HG02938 (cell line): ENCODE measurements at regions not wholly inside any gene's neighbourhood (a gene's known extent, or its start where the extent isn't known, plus 50 kb on each side); places are given as distances from the start of the nearest gene placed in this dataset.

Source experiments
- ATAC-seq: cut with Tn5 transposase; IDR thresholded peaks from one replicate; pipeline ENCODE4 v1.9.1; 2021; ENCODE audit warnings: mild to moderate bottlenecking, moderate library complexity; ENCODE audit not compliant: unreplicated experiment

DNA sequence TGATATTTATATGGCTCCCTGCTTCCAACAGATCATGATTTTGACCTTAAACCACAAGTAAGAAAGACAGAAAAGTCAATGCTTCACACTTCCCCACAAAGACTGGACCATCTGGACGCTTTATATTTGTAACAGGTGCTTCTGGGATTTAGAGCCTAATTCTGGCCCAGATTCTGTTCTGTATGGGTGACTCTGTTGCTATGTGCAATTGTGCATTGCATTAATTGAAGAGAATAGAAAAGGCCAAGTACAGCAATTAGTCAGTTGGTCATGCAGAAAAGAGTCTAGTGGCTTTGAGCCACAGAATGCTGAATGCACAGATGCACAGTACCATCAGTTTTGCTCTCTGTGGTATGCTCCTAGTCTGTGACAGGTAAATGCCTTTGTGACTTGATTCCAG, 657.4 kb upstream of the ATXN8OS start:
- ATAC-seq: no peak

DNA sequence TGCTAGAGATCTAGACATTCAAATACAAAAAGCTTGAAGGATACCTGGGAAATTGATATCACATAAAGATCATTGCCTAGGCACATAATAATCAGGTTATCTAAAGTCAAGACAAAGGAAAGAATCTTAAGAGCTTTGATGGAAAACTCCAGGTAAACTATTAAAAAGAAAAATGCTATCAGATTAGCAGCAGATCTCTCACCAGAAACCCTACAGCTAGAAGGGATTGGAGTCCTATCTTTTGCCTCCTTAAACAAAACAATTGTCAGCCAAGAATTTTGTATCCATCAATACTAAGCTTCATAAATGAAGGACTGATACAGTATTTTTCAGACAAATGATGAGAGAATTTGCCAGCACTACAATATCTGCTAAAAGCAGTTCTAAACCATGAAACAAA, 682.4 kb upstream of the ATXN8OS start:
- no peak for ATAC-seq

DNA sequence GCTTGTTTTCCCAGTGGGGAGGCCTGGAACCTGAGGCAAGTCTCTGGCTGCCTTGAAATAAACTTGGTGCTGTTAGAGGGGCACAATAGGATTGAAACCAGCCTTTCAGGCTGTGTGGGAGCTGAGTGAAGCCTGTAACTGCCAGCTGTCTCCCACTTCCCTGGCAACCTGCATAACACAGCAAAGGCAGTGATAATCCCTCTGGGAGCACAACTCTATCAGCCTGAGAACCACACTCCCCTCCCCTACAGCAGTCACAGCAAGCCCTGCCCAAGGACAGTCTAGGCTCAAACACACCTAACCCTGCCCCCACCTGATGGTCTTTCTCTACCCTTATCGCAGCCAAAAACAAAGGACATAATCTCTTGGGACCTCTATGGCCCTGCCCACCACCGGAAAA, 683.8 kb upstream of the ATXN8OS start:
- no peak for ATAC-seq

DNA sequence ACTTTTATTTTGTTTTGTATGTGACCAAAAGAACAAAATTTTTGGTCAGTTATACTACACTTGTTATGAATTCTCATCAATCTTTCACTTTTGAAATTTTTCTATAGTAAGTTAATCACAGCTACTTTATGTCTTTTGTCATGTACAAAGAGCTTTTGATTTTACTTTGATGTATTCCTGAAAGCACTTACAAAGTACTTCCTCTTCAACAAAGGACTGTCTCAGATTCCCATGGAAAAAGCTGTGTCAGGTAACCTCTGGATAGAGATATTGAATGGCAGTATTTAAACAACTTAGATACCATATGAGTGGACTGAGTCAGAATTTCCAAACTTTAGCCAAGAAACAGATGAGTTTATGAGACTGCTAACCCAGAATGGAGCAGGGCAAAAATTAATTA, 689.3 kb upstream of the ATXN8OS start:
- no peak for ATAC-seq

DNA sequence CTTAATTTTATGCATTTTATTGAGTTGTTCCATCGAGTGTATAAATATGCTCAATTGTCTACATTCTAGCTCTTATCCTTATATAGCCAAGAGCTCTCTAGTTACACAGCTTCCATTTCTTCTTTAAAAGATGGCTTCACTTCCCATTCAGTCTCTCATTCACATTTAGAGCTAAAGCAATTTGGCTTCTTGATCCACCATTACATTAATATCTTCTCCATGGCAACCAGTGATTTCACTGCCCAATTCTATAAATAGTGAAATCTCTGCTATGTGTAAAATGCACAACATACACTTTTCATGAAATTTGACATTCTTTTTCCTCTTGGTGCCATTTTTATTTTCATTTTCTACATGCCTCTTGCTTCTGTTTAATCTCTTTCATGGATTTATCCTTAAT, 696.9 kb upstream of the ATXN8OS start:
- no peak for ATAC-seq

DNA sequence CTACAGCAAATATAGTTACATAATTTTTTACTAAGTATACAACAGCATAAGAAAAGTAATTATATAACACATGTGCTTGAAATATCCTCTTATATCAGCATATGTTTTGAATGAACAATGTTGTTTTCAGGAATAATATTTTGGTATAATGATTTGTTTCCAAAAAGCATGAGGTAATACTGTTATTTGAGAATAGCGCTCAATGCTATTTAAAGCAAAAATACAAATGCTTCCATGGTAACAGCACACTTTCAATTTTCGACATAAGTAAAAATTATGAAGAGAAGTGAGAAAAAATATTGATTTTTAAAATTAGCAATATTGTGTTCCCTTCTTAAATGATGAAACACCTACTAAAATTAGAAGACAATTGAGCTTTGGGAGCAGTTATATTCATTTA, 715.9 kb upstream of the ATXN8OS start:
- no peak for ATAC-seq

DNA sequence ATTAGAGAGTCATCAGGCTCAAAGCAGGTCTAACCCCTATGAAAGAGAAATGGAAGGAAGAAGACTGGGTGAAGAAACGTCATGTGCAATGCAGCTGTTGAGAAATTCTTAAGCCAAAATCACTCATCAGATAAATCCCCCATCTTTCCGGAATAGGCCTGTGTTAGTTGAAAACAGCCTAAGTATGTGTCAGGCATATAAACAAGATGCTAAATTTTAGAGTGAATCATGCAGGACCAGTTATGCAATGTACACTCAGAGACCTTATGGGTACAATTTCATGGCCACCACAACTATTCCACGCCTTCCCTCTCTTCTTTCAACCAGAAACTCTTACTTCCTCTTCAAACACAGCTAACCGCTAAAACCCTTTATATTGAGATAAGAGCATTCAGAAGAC, 717.7 kb upstream of the ATXN8OS start:
- ATAC-seq: no peak

DNA sequence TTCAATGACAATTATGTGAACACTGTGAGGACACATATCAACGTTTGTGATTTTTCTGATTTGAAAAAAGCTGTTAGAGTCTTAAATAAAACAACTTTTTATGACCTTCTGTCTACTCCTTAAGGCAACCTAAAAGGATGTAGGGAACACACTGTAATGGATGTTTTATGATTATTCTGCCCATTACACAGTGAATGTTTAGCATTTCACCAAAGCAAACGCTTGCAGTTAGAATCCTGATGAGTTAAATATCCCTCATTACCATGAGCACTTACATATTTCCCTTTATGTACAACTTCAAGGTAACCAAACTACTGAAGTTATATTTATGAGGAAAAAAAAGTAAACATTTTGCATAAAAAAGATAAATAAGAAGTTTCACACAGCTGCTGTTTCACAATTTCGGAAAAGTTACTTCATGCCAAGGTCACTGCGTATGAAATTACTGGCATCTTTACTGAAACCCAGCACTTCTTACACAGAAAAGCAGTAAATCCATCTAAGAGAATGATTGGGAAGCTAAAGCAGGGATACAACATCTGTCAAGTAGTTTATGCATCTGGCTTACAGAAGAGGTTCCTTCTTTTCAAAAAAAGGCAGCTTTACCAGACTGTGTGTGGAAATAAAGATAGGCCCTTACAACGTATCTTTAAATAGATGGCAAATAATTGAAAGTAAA, 733.7 kb upstream of the ATXN8OS start:
- ATAC-seq: no peak

DNA sequence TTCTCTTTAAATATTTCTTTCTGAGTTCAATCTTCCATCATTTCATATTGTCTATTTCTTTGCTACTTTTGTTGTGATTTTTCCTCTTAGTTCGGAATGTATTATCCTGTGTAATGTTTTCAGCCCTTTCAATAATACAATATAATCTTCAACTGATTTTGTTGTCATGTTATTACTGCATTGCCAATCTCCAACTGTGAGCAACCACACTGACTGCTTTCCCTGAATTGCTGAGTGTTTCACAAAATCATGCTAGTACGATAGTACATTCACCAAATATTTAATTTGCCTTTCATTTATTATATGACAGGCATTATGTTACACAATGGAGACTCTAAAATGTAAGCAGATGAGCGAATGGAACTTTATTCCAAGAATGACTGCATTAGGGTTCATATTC, 744.3 kb upstream of the ATXN8OS start:
- no peak for ATAC-seq

DNA sequence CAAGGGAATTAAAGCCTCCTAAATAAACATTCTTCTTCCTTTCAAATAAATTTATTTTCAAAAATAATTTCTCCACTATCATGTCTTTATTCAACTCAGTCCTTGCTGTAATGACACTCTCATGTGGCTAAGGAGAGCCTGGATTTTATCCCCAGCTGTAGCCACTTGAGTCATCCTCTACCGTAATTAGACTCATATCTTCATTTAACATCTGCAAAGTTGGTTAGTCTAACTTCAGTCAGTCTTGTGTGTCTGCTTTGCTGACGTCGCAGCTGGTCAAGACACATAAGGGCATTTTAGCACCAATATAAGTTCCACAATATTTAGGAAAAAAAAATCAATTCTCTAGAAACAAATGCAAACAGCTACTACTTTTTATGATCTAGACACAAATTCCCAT, 776.4 kb upstream of the ATXN8OS start:
- no peak for ATAC-seq

DNA sequence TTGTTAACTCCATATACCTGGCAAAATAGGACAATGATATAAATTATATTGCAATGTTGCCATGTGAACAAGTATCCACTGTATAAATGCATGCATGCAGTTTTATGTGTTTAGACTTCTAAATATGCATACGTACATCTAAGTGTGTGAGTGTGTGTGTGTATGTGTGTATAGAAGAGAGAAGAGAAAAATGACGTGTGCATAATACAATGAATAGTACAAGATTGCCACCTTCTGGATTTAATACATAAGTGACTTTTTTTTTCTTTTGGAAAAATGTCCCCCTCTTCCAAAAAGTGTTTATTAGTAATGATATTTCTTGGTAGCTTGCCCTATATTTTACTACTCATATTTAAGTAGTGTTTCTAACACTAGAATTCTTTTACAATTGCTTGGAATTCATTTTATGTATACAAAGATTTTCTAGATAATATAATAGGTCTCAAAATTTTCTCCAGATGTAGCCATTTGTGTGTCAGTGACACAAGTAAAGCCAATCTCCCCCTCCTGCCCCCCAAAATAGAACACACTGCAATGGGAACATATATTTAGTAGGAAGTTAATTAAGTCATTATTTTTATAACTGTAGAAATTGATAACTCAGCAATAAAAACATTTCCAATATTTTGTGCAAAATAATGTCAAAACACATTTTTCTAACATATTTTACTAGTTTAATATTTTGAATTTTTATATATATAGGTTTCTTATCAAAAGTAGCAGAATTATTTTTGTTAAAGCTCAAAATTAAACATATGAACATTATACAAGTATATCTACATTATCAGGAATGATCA, 783.3 kb upstream of the ATXN8OS start:
- no peak for ATAC-seq

DNA sequence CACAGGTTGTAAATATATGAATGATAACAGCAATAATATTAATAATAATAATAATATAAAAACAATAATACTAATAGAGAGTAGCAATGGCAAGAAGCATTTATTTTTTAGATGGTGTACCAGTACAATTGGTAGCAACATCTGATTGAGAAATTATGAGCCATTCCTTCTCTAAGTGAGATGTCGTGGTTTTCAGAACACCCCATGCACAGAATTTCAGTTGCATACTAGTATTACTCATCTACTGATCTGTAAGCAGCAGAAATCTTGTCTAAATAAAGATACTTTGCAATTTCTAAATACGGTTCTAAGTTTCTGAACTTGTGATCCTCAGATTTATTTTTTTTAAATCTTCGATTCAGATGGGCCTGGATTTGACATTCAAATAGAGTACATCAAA, 788.0 kb upstream of the ATXN8OS start:
- ATAC-seq: no peak

DNA sequence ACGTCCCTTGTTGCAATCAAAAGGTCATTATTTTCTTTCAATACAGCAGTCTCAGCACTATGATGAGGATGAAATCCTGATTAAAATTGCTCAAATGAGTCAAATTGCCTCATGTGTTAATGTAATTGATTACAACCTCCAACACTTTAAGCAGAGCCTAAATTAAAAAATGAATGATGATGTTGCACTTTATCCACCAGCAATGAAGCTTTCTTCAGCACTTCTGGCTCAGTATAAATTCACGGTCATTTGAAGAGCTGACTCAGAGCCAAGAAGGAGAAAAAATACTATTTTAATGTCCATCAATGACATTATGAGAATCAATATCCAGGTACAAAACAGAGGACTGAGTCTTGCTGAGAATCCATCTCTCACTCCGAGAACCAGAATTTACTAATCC, 792.6 kb upstream of the ATXN8OS start:
- no peak for ATAC-seq

DNA sequence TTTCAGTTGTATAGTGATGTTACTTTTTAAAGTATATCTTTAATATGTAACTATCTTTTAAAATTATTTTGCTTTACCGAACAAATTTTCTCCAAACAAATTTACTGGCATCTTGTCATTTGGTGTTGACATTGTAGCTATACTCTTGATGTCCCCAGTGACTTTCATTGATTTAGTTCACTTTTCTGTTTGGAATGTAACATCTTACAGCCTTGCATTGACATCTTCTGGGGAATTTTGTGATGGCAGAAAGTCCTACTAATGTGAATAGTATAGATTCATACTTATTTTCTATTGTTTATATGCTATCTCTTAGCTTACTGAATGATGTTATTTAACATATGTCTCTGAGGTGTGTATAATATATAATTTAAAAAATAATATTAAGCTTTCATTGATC, 800.9 kb upstream of the ATXN8OS start:
- ATAC-seq: no peak

DNA sequence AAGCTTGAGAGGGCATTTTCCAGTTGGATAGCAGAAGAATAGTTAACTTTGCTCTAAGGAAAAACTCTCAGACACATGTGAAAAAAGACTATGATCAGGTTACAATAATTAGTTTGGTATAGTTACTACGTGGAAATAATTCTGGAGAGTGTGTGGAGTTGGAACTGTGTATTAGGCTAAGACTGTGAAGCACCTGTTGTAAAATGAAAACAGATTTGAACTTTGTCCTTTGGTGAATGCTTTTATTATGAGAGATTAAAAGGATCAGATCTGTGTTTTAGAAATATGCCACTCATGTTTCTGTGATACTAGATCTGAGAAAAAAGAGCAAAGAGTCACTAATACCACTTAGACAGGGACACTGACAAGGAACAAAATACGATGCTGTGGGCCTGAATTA, 807.5 kb upstream of the ATXN8OS start:
- no peak for ATAC-seq

DNA sequence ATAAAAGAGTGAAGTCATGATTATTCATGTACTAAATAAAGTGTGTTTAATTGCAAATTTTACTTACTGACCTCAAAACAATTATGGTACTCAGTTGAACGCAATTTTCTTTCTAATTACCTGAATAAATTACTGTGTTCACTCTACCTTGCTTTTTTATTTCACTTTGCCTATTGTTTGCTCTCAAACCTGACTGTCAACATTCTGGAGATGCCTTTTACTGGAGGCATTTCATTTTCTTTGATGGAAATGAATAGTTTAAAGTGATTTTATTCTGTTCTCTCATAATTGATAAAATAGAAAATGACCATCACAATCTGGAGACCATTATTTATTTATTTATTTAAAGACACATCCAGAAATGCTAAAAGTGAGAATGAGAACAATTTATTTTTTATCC, 811.5 kb upstream of the ATXN8OS start:
- no peak for ATAC-seq

DNA sequence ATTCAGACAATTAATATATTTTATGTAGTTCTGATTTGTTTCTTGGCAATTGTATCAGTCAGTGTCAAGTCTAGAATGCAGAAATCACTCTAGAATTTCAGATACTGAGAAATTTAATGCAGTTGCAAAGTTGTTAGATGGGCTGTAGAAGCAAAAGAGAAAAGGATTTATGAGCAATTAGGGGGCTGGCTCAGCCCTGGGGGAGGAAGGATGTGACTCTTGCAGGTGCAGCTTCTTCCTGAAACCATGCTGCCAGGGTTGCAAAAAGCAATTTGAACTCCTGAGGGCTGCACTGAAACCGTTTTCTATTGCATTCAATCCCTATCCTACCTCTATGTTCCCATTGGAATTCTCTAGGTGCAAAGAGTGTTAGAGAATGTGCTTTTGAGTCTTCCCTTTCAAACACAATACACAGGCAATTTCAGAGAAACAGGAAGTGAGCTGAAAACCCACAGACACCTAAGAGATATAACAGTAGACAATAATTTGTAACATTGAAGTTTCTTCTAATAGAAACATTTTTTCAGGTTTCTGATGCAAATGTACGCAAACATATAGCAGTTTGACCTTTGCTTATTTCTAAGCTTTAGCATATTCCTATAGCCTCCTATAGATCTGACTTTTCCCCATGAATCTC, 814.7 kb upstream of the ATXN8OS start:
- ATAC-seq: no peak

DNA sequence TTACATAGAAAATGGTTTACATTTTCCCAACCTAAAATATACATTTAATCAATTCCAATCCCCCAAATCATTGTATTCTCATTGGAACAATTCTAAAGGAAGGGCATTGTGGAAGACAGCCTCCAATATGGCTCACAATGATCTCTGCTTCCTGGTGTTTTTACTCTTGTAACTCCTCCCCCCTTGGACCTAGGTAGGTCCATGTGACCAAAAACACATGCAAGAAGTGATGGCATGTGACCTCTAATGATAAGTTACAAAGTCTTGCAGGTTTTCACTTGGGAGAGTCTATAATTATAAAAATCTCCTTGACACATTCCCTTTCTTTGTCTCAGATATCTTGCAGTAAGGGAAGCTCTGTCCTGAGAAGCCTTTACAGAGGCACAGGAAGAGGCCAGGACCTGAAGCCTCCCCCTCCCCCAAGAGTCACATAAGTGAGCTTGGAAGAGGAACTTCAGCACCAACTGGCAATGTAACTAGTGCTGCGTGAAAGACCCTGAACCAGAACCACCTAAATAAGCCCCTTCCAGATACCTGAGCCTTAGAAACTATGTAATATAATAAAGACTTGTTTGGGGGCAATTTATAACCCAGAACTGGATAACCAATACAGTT, 816.2 kb upstream of the ATXN8OS start:
- ATAC-seq: no peak

DNA sequence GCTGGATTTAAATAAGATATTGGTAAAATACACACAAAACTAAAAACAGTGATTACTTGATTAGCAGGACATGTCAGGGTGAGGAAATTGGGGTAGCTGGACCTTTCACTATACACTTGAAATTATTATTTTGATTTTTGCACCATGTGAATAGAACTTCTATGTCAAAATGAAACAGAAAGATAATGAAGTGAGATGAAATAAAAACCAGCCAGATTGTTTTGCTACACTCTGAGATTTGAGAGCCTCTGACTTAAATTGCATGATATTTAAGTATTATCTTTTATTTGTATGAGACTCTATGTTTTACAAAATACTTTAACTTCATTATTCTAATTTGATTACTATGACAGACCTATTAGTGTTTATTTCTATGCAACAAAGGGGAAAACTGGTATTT, 819.6 kb upstream of the ATXN8OS start:
- ATAC-seq: no peak

DNA sequence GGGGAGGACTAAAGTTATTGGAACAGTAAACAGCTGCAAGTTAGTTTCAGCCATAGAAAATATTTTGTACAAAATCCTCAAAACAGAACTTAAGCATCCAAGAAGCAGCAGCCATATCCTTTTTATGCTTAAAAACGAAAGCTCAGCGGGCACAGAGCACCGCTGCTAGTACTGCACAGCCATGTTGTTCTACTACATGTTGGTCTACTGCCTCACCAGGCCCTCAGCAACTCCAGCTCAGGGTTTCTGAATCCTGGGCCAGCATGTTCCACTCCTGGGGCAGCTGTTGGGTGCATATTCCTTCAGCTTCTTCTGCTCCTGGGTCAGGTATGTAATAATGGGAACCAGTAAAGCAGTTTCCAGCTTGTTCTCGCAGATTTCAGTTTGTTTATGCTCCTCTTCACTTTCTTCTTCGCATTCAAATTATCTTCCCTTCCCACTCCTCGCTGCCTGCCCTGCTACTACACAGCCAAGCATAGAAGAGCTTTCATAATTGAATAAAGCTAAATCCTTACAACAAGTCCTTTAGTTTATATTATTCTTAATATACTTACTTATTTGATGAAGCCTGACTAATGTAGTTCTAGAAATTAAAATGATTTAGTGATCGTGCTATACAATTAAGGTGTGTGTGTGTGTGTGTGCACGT, 820.5 kb upstream of the ATXN8OS start:
- ATAC-seq: no peak

DNA sequence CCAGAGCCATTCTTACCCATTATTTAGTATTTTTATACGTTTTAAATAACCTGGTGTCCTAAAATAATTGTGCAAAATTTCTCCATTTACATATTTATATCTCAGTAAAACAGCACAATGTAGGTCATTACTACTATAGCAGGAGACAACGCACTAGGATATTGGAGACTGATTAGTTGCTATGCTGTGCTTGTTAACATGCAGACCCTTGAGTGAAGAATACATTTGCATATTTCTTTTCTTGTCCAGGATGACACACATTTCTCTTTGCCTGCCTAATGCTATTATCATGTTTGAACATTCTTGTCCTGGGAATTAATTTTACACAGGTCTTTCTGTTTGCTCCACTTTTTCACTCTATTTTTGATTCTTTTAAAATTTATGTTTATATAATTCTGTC, 823.8 kb upstream of the ATXN8OS start:
- ATAC-seq: no peak
